Adrenal gland (tissue), 9 donors: ENCODE measurements at regions not wholly inside any gene's neighbourhood (a gene's known extent, or its start where the extent isn't known, plus 50 kb on each side); places are given as distances from the start of the nearest gene placed in this dataset.
A peak's percentile ranks its signal among the peaks of the same experiment; 100 is the strongest.

Experiments used
- DNase-seq, 7 donors: peaks; one replicate each; pipeline ENCODE4 v3.0.0-alpha.2; 2019 to 2020
- H3K27ac ChIP-seq, 5 donors: fragments of 200-600 bp; sonication (generic) in 4 of 5; 1 replicate in 3 of 5; 2 replicates in 2 of 5; pipeline versions ENCODE4 v1.5.1 to v1.8.0; 2016 to 2020; ENCODE audit warnings: mild to moderate bottlenecking in 1 of 5
- H3K27me3 ChIP-seq: fragments of 200-600 bp; 2 replicates; pipeline ENCODE4 v1.8.0; 2021
- H3K36me3 ChIP-seq, 2 donors: fragments of 200-600 bp; replicated peaks in 1 of 2; 1 replicate in 1 of 2; 2 replicates in 1 of 2; pipeline versions ENCODE4 v1.5.1 to v1.8.0; 2018 to 2022
- H3K4me1 ChIP-seq, 2 donors: fragments of 200-600 bp; replicated peaks in 1 of 2; 1 replicate in 1 of 2; 2 replicates in 1 of 2; pipeline versions ENCODE4 v1.5.1 to v1.8.0; 2018 to 2021
- H3K4me3 ChIP-seq, 4 donors: fragments of 200-600 bp; sonication (generic) in 3 of 4; one replicate each; pipeline ENCODE4 v1.5.1; 2016 to 2018
- H3K9me3 ChIP-seq, 3 donors: fragments of 200-600 bp; sonication (generic) in 1 of 3; replicated peaks in 1 of 3; 1 replicate in 2 of 3; 2 replicates in 1 of 3; pipeline versions ENCODE4 v1.5.1 to v1.8.0; 2016 to 2021
- POLR2A ChIP-seq, 2 donors: fragments of 450-650 bp; IDR thresholded peaks; one replicate each; pipeline ENCODE4 v1.6.1; 2017; ENCODE audit warnings: antibody characterized with exemption in 2 of 2, mild to moderate bottlenecking in 2 of 2, moderate library complexity in 1 of 2
- WGBS, 4 donors: extraction: QIAGEN DNeasy Blood & Tissue Kit in 2 of 4; methylation state at CpG; one replicate each; pipeline versions ENCODE4 v1.1.5 to v1.1.7; 2013 to 2017; 5-methylcytosine and 5-hydroxymethylcytosine counted together
- intact Hi-C, 2 donors: fragments of 100-400 bp; cut with DNase I; formaldehyde crosslinking; loops; one replicate each; pipeline versions ENCODE4 v1.14.1 to v1.15.0; 2022 to 2023
- TF ChIP-seq, protein P1 (sequence below), 6 experiments: fragments of 450-650 bp in 4 of 6; fragments of 200-600 bp in 2 of 6; sonication (generic) in 1 of 6; IDR thresholded peaks; 1 replicate in 5 of 6; 2 replicates in 1 of 6; pipeline versions ENCODE4 v1.5.1 to v1.8.0; 2016 to 2021; ENCODE audit warnings: antibody characterized with exemption in 6 of 6, mild to moderate bottlenecking in 2 of 6, moderate library complexity in 1 of 6
- donor health status: healthy with polysubstance abuse.
- donor health status: Bipolar disorder and iron deficiency.
- donor health status: DM: yes; HTN: yes; CAD: no.
- donor health status: DM: no; HTN: no; CAD: no.
- donor health status: DM: no; HTN: no; CAD: no.

DNA sequence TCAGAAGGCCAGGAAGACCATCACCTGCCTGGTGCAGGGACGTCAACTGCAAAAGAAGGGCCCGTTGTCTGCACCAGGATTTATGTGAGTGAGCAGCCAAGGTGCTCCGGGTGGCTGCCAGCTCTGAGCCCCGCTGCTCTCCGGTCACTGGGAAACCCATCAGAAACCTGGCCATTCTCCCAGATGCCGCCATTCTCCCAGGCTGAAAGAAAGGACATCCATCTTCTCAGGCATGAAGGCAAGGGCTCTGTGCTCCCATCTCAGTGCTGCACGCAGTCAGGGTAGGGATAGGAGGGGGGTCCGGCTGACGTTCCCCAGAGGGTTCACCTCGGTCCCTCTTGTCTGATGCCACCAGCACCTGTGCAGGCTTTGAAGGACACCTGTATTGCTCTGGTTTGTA lies 158.4 kb downstream of the ERCC6L2 start:
- intact Hi-C loops = no loop called here
- no peak for DNase-seq
- 83 to 86% (median 85%) methylated on average over 7 to 10 of the region's 10 CpGs for WGBS, 4 donors
- TF ChIP-seq, protein P1, sequence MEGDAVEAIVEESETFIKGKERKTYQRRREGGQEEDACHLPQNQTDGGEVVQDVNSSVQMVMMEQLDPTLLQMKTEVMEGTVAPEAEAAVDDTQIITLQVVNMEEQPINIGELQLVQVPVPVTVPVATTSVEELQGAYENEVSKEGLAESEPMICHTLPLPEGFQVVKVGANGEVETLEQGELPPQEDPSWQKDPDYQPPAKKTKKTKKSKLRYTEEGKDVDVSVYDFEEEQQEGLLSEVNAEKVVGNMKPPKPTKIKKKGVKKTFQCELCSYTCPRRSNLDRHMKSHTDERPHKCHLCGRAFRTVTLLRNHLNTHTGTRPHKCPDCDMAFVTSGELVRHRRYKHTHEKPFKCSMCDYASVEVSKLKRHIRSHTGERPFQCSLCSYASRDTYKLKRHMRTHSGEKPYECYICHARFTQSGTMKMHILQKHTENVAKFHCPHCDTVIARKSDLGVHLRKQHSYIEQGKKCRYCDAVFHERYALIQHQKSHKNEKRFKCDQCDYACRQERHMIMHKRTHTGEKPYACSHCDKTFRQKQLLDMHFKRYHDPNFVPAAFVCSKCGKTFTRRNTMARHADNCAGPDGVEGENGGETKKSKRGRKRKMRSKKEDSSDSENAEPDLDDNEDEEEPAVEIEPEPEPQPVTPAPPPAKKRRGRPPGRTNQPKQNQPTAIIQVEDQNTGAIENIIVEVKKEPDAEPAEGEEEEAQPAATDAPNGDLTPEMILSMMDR (IDR thresholded peaks at IDR 0.05) = no peak
- no peak for TF ChIP-seq POLR2A (IDR thresholded peaks at IDR 0.05)
- Histone ChIP-seq H3K36me3 (no peaks in the 10 kb centered on the region), H3K9me3 (no peaks in the 10 kb centered on the region), H3K4me1 (no peaks in the 10 kb centered on the region), H3K27me3 (no peaks in the 10 kb centered on the region), H3K27ac (no peak overlapping the region), H3K4me3 (no peak overlapping the region)

DNA sequence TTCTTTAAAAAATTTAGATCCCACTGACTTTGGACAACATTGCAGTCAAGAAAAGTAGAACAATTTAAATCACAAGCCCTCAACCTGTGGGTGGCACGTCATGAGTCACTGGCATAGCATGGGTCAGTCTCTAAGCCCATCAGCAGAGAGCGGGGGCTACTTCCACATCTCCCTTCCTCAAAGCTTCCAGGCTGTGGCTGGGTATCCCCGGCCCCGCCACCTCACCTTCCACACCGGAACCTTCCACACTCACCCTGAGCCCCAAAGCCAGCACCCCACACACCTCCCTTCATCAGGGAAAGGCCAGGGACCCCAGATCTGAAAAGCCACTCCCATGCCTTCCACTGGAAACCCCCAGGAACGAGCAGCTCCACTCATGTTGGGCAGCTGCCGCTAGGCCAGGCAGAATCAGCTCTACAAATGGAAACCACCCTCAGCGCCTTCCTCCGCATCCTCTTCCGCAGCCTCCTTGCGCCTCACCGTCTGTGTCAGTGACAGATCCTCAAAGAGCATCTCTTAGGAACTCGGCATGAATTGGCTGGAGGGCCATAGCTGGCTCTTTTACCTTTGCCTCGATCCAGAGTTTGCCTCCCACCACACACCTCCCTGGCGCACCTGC lies 156.5 kb downstream of the ERCC6L2 start:
- Histone ChIP-seq H3K27ac (peak overlapping the region in 1 of 5 donors; percentile 16), H3K27me3 (no peaks in the 10 kb centered on the region), H3K36me3 (no peaks in the 10 kb centered on the region), H3K9me3 (no peaks in the 10 kb centered on the region), H3K4me3 (no peak overlapping the region), H3K4me1 (peaks cover 0 to 4% of the 10 kb centered on the region in 2 donors)
- no peak for DNase-seq
- no peak for TF ChIP-seq POLR2A (IDR thresholded peaks at IDR 0.05)
- TF ChIP-seq, protein P1 (IDR thresholded peaks at IDR 0.05) = no peak
- 91 to 93% (median 91%) methylated on average over 15 of the region's 15 CpGs for WGBS, 4 donors
- intact Hi-C loops = no loop called here

DNA sequence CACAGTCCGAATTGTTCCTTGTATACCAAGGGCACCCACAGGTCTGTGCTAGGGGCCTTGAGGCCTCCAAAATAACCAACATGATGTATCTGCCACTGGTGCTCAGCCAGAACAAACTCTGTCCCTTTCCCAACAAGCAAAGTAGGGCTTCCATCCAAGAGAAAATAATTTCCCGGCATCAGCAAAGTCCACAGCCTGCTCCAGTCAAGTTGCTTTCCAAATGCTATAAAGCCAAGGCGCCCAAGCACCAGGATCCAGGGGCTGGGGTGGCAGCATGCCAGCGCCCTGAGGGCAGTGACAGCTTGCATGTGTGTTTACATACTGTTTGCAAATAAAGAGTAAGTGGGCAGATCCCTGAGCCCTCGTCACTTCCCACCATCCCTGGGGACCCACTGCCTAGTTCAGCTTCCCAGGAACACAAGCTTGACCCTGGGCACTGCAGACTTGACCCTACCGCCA lies 155.9 kb downstream of the ERCC6L2 start:
- DNase-seq = peak in 2 of 7 donors; percentile 35 to 62
- Histone ChIP-seq H3K4me3 (no peak overlapping the region), H3K27me3 (no peaks in the 10 kb centered on the region), H3K9me3 (no peaks in the 10 kb centered on the region), H3K4me1 (peaks cover 0 to 4% of the 10 kb centered on the region in 2 donors), H3K27ac (peak overlapping the region in 1 of 5 donors; percentile 22), H3K36me3 (no peaks in the 10 kb centered on the region)
- TF ChIP-seq, protein P1 (IDR thresholded peaks at IDR 0.05) = no peak
- no peak for TF ChIP-seq POLR2A (IDR thresholded peaks at IDR 0.05)
- WGBS, 4 donors = 69 to 83% (median 71%) methylated on average over 3 to 6 of the region's 6 CpGs
- intact Hi-C loops = no loop called here

DNA sequence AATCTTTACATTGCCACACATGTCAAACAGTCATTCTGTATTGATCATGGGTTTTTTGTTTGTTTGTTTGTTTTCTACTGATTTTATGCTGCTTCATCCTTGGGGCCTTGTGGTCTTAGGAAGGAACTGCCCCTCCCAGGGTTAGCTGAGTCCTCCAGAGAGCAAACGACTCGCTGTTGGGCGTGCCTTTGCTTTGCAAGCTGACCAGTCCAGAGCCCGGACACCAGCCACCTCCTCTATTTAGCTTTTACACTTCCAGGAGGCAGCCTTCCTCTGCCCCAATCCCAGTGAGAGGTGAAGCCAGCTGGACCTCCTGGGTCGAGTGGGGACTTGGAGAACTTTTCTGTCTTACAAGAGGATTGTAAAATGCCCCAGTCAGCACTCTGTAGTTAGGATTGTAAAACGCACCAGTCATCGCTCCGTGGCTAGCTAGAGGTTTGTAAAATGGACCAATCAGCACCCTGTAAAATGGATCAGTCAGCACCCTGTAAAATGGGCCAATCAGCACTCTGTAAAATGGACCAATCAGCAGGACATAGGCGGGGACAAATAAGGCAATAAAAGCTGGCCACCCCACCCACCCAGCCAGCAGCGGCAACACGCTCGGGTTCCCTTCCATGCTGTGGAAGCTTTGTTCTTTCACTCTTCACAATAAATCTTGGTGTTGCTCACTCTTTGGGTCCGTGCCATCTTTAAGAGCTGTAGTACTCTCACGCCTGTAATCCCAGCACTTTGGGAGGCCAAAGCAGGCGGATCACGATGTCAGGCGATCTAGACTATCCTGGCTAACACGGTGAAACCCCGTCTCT lies 154.4 kb downstream of the ERCC6L2 start:
- Histone ChIP-seq H3K27ac (no peak overlapping the region), H3K27me3 (no peaks in the 10 kb centered on the region), H3K9me3 (no peaks in the 10 kb centered on the region), H3K4me1 (peaks cover 0 to 4% of the 10 kb centered on the region in 2 donors), H3K4me3 (no peak overlapping the region), H3K36me3 (no peaks in the 10 kb centered on the region)
- TF ChIP-seq POLR2A (IDR thresholded peaks at IDR 0.05) = no peak
- TF ChIP-seq, protein P1 (IDR thresholded peaks at IDR 0.05) = no peak
- WGBS, 4 donors = 90 to 95% (median 92%) methylated on average over 19 of the region's 19 CpGs
- intact Hi-C loops = no loop called here
- DNase-seq = no peak
